Ovary (tissue), 7 donors: ENCODE measurements at regions not wholly inside any gene's neighbourhood (a gene's known extent, or its start where the extent isn't known, plus 50 kb on each side); places are given as distances from the start of the nearest gene placed in this dataset.

Experiments
- DNase-seq, 5 donors: peaks; one replicate each; pipeline ENCODE4 v3.0.0-alpha.2; 2019 to 2020
- H3K27ac ChIP-seq, 2 donors: fragments of 200-600 bp; one replicate each; pipeline versions ENCODE4 v1.5.1 to v1.8.0; 2019 to 2022
- H3K27me3 ChIP-seq: fragments of 200-600 bp; one replicate; pipeline ENCODE4 v1.8.0; 2022
- H3K36me3 ChIP-seq: fragments of 200-600 bp; sonication (generic); one replicate; pipeline ENCODE4 v1.5.1; 2019
- H3K4me1 ChIP-seq: one replicate; pipeline ENCODE4 v1.8.1; 2013; ENCODE audit warnings: mild to moderate bottlenecking, moderate library complexity; ENCODE audit not compliant: insufficient read depth
- H3K4me3 ChIP-seq: fragments of 200-600 bp; sonication (generic); one replicate; pipeline ENCODE4 v1.5.1; 2017
- H3K9me3 ChIP-seq, 2 donors: fragments of 200-600 bp in 1 of 2; sonication (generic) in 1 of 2; one replicate each; pipeline versions ENCODE4 v1.5.1 to v1.8.1; 2013 to 2019; ENCODE audit warnings: mild to moderate bottlenecking in 1 of 2, moderate library complexity in 1 of 2
- CTCF ChIP-seq, 3 donors: fragments of 450-650 bp in 2 of 3; fragments of 200-600 bp in 1 of 3; IDR thresholded peaks; one replicate each; pipeline versions ENCODE4 v1.5.1 to v1.8.0; 2016 to 2022; ENCODE audit warnings: antibody characterized with exemption in 3 of 3, mild to moderate bottlenecking in 1 of 3
- EP300 ChIP-seq: sonication (generic); formaldehyde crosslinking; IDR thresholded peaks from one replicate; pipeline ENCODE4 v1.6.1; 2017; ENCODE audit warnings: antibody characterized with exemption
- POLR2A ChIP-seq: fragments of 450-650 bp; IDR thresholded peaks from one replicate; pipeline ENCODE4 v1.6.1; 2017; ENCODE audit warnings: antibody characterized with exemption, mild to moderate bottlenecking, moderate library complexity
- WGBS, 3 donors: extraction: QIAGEN DNeasy Blood & Tissue Kit in 1 of 3; methylation state at CpG; one replicate each; pipeline versions ENCODE4 v1.1.5 to v1.1.7; 2013 to 2017; 5-methylcytosine and 5-hydroxymethylcytosine counted together
- intact Hi-C, 4 donors: fragments of 100-400 bp; cut with DNase I; formaldehyde crosslinking; loops; one replicate each; pipeline versions ENCODE4 v1.11.0 to v1.15.1; 2022 to 2023
- donor health status: DM: no; HTN: no; CAD: no; lungs with moderate emphysema.
- donor health status: DM: no; HTN: no; CAD: no.
- donor health status: Bipolar disorder and iron deficiency.
- donor health status: DM: no; HTN: no; CAD: no.
- donor health status: DM: yes; HTN: yes; CAD: no.

- no peak overlapping the region for H3K4me3 ChIP-seq
- H3K4me1 ChIP-seq = no peaks in the 10 kb centered on the region
- TF ChIP-seq POLR2A = no peak
- TF ChIP-seq EP300 = no peak
- no peak for TF ChIP-seq CTCF (IDR thresholded peaks at IDR 0.05)
- H3K27ac ChIP-seq = no peak overlapping the region
- no peaks in the 10 kb centered on the region for H3K36me3 ChIP-seq
- no peaks in the 10 kb centered on the region for H3K27me3 ChIP-seq
- WGBS, 3 donors = 76 to 82% (median 79%) methylated on average over 4 of the region's 4 CpGs
- DNase-seq = no peak
- no peaks in the 10 kb centered on the region for H3K9me3 ChIP-seq
- intact Hi-C loops = no loop called here
These were observed 82.3 kb upstream of the SYT6 start for GRCh38 chr1:114235960-114236359.

- no peaks in the 10 kb centered on the region for H3K4me1 ChIP-seq
- intact Hi-C loops = no loop called here
- no peak overlapping the region for H3K4me3 ChIP-seq
- H3K36me3 ChIP-seq = no peaks in the 10 kb centered on the region
- WGBS, 3 donors = 76 to 80% (median 80%) methylated on average over 3 of the region's 3 CpGs
- H3K27me3 ChIP-seq = no peaks in the 10 kb centered on the region
- DNase-seq = no peak
- no peak overlapping the region for H3K27ac ChIP-seq
- no peaks in the 10 kb centered on the region for H3K9me3 ChIP-seq
- TF ChIP-seq POLR2A (no peak), CTCF (IDR thresholded peaks at IDR 0.05) (no peak), EP300 (no peak)
These were observed 81.6 kb upstream of the SYT6 start for GRCh38 chr1:114235281-114235680.

GRCh38 chr1:114234408-114235124 is 80.9 kb upstream of the SYT6 start:
- H3K27me3 ChIP-seq = no peaks in the 10 kb centered on the region
- H3K36me3 ChIP-seq = no peaks in the 10 kb centered on the region
- H3K9me3 ChIP-seq = no peaks in the 10 kb centered on the region
- DNase-seq = no peak
- no peak overlapping the region for H3K4me3 ChIP-seq
- no peak overlapping the region for H3K27ac ChIP-seq
- intact Hi-C loops = no loop called here
- 81 to 88% (median 82%) methylated on average over 3 of the region's 3 CpGs for WGBS, 3 donors
- no peaks in the 10 kb centered on the region for H3K4me1 ChIP-seq
- TF ChIP-seq EP300 (no peak), POLR2A (no peak), CTCF (IDR thresholded peaks at IDR 0.05) (no peak)

- WGBS, 3 donors = 70 to 75% (median 70%) methylated on average over 6 of the region's 6 CpGs
- no peaks in the 10 kb centered on the region for H3K9me3 ChIP-seq
- no peaks in the 10 kb centered on the region for H3K36me3 ChIP-seq
- DNase-seq = no peak
- no peaks in the 10 kb centered on the region for H3K27me3 ChIP-seq
- TF ChIP-seq EP300 = no peak
- TF ChIP-seq CTCF (IDR thresholded peaks at IDR 0.05) = no peak
- TF ChIP-seq POLR2A = no peak
- H3K4me1 ChIP-seq = no peaks in the 10 kb centered on the region
- H3K27ac ChIP-seq = no peak overlapping the region
- intact Hi-C loops = no loop called here
- no peak overlapping the region for H3K4me3 ChIP-seq
These were observed 79.0 kb upstream of the SYT6 start for GRCh38 chr1:114232691-114233090.
